HEK293 (cell line): ENCODE measurements at regions not wholly inside any gene's neighbourhood (a gene's known extent, or its start where the extent isn't known, plus 50 kb on each side); places are given as distances from the start of the nearest gene placed in this dataset.

Experiments
- CTCF ChIA-PET: fragments of 350-600 bp; formaldehyde crosslinking; extraction: SDS; loops from one replicate; lab custom pipeline; 2021; ENCODE audit warnings: antibody characterized with exemption; lab: Yijun Ruan, JAX
- POLR2A ChIA-PET: fragments of 300-600 bp; formaldehyde crosslinking; extraction: SDS; loops from one replicate; lab custom pipeline; 2020; ENCODE audit warnings: antibody characterized with exemption, inconsistent platforms; lab: Yijun Ruan, JAX
- H3K27ac ChIP-seq: fragments of 200-500 bp; sonication (Bioruptor generic); 2 replicates; pipeline ENCODE4 v1.5.1; 2014; ENCODE audit warnings: low read depth, low read length, control low read depth, inconsistent platforms; ENCODE audit errors: extremely low read depth
- H3K36me3 ChIP-seq, 2 experiments: fragments of 200-500 bp in 1 of 2; sonication (Bioruptor generic) in 1 of 2; 1 replicate in 1 of 2; 2 replicates in 1 of 2; pipeline ENCODE4 v1.5.1; 2014 to 2017; ENCODE audit warnings: inconsistent platforms in 2 of 2, low read length in 2 of 2; ENCODE audit not compliant: control insufficient read depth in 2 of 2, insufficient read depth in 1 of 2
- H3K4me1 ChIP-seq: fragments of 200-500 bp; sonication (Bioruptor generic); 2 replicates; pipeline ENCODE4 v1.5.1; 2014; ENCODE audit warnings: mild to moderate bottlenecking, low read length, inconsistent platforms; ENCODE audit not compliant: control insufficient read depth, insufficient read depth
- H3K4me3 ChIP-seq: 2 replicates; pipeline ENCODE4 v1.5.1; 2011; ENCODE audit warnings: low read depth, mild to moderate bottlenecking, control low read depth, low read length, moderate library complexity
- H3K9me3 ChIP-seq: fragments of 200-500 bp; sonication (Bioruptor generic); 2 replicates; pipeline ENCODE4 v1.5.1; 2014; ENCODE audit warnings: low read depth, low read length, inconsistent platforms; ENCODE audit not compliant: control insufficient read depth, insufficient read depth
- GLI2 ChIP-seq: fragments of 450-650 bp; formaldehyde crosslinking; IDR thresholded peaks from 2 replicates; pipeline ENCODE4; 2017; ENCODE audit warnings: missing biosample characterization, missing genetic modification characterization, low read depth, borderline replicate concordance
- HOXA7 ChIP-seq: sonication (generic); formaldehyde crosslinking; IDR thresholded peaks from 2 replicates; pipeline ENCODE4 v1.8.1; 2022; ENCODE audit warnings: missing genetic modification reagents, borderline replicate concordance
- KLF8 ChIP-seq: fragments of 450-650 bp; formaldehyde crosslinking; IDR thresholded peaks from 2 replicates; pipeline ENCODE4 v1.5.1; 2016; ENCODE audit warnings: missing biosample characterization, missing genetic modification characterization
- SCRT2 ChIP-seq: fragments of 450-650 bp; formaldehyde crosslinking; IDR thresholded peaks from 2 replicates; pipeline ENCODE4 v1.5.1; 2016; ENCODE audit warnings: missing biosample characterization, missing genetic modification characterization
- WT1 ChIP-seq: fragments of 450-650 bp; formaldehyde crosslinking; IDR thresholded peaks from 2 replicates; pipeline ENCODE4 v1.5.1; 2016; ENCODE audit warnings: missing biosample characterization, missing genetic modification characterization
- YY2 ChIP-seq: fragments of 450-650 bp; formaldehyde crosslinking; IDR thresholded peaks from 2 replicates; pipeline ENCODE4 v1.5.1; 2016; ENCODE audit warnings: missing biosample characterization, missing genetic modification characterization
- ZFP41 ChIP-seq: fragments of 450-650 bp; formaldehyde crosslinking; IDR thresholded peaks from 2 replicates; pipeline ENCODE4 v1.5.1; 2016; ENCODE audit warnings: missing biosample characterization, missing genetic modification characterization, borderline replicate concordance
- ZNF169 ChIP-seq: fragments of 450-650 bp; formaldehyde crosslinking; IDR thresholded peaks from 2 replicates; pipeline ENCODE4 v1.5.1; 2016; ENCODE audit warnings: missing biosample characterization, missing genetic modification characterization
- ZNF239 ChIP-seq: fragments of 450-650 bp; formaldehyde crosslinking; IDR thresholded peaks from 2 replicates; pipeline ENCODE4 v1.5.1; 2016; ENCODE audit warnings: missing biosample characterization, missing genetic modification characterization
- ZNF560 ChIP-seq: fragments of 450-650 bp; formaldehyde crosslinking; IDR thresholded peaks from 2 replicates; pipeline ENCODE4 v1.5.1; 2017; ENCODE audit warnings: missing biosample characterization, missing genetic modification characterization, borderline replicate concordance
- ZNF623 ChIP-seq: fragments of 450-650 bp; formaldehyde crosslinking; IDR thresholded peaks from 2 replicates; pipeline ENCODE4 v1.5.1; 2016; ENCODE audit warnings: missing biosample characterization, missing genetic modification characterization
- ZNF660 ChIP-seq: fragments of 450-650 bp; IDR thresholded peaks from 2 replicates; pipeline ENCODE4 v1.5.1; 2018; ENCODE audit warnings: missing biosample characterization, mild to moderate bottlenecking, missing genetic modification characterization
- ZNF677 ChIP-seq: fragments of 450-650 bp; IDR thresholded peaks from 2 replicates; pipeline ENCODE4 v1.5.0; 2018; ENCODE audit warnings: missing biosample characterization, mild to moderate bottlenecking, missing genetic modification characterization, moderate library complexity
- ZNF707 ChIP-seq: fragments of 450-650 bp; formaldehyde crosslinking; IDR thresholded peaks from 2 replicates; pipeline ENCODE4 v1.5.1; 2016; ENCODE audit warnings: missing biosample characterization, missing genetic modification characterization
- ZNF792 ChIP-seq: fragments of 450-650 bp; formaldehyde crosslinking; IDR thresholded peaks from 2 replicates; pipeline ENCODE4 v1.5.1; 2016; ENCODE audit warnings: missing biosample characterization, missing genetic modification characterization
- ZSCAN30 ChIP-seq: fragments of 450-650 bp; IDR thresholded peaks from 2 replicates; pipeline ENCODE4 v1.5.1; 2018; ENCODE audit warnings: missing biosample characterization, mild to moderate bottlenecking, missing genetic modification characterization, moderate library complexity
- TF ChIP-seq, protein P1 (sequence below): fragments of 450-650 bp; formaldehyde crosslinking; IDR thresholded peaks from 2 replicates; pipeline ENCODE4 v1.5.1; 2016; ENCODE audit warnings: missing biosample characterization, missing genetic modification characterization, borderline replicate concordance
- TF ChIP-seq, protein P2 (sequence below): fragments of 450-650 bp; formaldehyde crosslinking; IDR thresholded peaks from 2 replicates; pipeline ENCODE4 v1.5.1; 2016; ENCODE audit warnings: missing biosample characterization, missing genetic modification characterization, low read depth
- TF ChIP-seq, protein P3 (sequence below): fragments of 450-650 bp; formaldehyde crosslinking; IDR thresholded peaks from 2 replicates; pipeline ENCODE4 v1.5.1; 2016; ENCODE audit warnings: missing biosample characterization, missing genetic modification characterization

DNA sequence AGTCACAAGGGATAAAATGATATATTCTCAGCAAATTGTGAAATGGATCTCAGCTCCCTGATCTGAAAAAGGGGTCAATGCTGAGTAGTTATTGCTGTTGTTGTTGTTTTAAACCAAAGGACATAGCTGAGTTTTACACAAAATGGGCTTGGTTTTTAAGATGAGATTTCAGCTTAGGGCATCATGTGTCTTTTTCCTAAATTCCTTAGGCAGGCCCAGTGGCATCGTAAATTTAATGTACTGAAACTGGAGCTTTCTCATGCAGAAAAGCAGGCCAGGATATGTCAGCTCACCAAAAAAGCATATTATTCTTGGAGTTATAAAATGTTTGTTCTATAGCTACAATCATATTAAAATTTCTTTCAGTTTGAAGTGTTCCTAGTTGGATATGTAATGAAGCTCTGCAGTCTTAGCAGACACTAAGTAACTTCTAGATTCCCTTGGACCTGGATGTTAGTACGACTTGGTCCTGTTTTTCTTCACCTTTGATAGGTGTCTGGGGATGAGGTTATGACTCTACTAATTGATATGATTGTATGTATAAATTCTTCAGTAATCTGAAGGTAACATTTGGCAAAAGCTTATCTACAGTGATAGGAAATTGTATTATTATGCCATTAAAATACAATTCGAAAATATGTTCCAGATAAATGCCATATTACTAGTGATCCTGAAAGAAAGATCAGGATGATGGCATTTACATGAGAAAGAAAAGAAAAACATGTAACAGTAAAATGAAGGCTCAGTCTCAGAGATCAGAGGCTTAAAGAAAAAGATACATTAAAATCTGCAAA, 663.3 kb downstream of the RFPL4B start (continued):
- TF ChIP-seq, protein P1, sequence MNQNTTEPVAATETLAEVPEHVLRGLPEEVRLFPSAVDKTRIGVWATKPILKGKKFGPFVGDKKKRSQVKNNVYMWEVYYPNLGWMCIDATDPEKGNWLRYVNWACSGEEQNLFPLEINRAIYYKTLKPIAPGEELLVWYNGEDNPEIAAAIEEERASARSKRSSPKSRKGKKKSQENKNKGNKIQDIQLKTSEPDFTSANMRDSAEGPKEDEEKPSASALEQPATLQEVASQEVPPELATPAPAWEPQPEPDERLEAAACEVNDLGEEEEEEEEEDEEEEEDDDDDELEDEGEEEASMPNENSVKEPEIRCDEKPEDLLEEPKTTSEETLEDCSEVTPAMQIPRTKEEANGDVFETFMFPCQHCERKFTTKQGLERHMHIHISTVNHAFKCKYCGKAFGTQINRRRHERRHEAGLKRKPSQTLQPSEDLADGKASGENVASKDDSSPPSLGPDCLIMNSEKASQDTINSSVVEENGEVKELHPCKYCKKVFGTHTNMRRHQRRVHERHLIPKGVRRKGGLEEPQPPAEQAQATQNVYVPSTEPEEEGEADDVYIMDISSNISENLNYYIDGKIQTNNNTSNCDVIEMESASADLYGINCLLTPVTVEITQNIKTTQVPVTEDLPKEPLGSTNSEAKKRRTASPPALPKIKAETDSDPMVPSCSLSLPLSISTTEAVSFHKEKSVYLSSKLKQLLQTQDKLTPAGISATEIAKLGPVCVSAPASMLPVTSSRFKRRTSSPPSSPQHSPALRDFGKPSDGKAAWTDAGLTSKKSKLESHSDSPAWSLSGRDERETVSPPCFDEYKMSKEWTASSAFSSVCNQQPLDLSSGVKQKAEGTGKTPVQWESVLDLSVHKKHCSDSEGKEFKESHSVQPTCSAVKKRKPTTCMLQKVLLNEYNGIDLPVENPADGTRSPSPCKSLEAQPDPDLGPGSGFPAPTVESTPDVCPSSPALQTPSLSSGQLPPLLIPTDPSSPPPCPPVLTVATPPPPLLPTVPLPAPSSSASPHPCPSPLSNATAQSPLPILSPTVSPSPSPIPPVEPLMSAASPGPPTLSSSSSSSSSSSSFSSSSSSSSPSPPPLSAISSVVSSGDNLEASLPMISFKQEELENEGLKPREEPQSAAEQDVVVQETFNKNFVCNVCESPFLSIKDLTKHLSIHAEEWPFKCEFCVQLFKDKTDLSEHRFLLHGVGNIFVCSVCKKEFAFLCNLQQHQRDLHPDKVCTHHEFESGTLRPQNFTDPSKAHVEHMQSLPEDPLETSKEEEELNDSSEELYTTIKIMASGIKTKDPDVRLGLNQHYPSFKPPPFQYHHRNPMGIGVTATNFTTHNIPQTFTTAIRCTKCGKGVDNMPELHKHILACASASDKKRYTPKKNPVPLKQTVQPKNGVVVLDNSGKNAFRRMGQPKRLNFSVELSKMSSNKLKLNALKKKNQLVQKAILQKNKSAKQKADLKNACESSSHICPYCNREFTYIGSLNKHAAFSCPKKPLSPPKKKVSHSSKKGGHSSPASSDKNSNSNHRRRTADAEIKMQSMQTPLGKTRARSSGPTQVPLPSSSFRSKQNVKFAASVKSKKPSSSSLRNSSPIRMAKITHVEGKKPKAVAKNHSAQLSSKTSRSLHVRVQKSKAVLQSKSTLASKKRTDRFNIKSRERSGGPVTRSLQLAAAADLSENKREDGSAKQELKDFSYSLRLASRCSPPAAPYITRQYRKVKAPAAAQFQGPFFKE: no peak
- no peak for TF ChIP-seq YY2
- TF ChIP-seq ZNF239 (tag by site-specific recombination): no peak
- TF ChIP-seq ZNF660 (tag by site-specific recombination): no peak
- TF ChIP-seq WT1 (tag by site-specific recombination): no peak
- TF ChIP-seq, all 188 proteins: peak for 0

DNA sequence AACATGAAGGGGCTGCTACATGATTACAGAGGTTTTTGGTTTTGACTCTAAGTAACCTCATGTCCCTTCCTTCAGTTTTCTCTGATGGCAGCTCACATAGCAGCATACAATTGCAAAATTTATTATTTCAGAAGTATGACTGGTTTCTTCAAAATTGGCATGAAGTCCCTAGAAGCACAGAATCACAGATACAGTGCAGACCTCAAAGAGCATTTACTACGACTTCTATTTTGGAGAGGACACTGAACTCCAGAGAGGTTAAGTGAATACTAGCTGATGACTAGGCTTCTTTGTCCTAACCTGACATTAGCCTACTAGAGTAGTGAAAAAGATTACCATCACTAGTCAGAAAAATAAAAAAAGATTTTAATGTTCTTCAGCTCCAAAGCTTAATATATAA, 664.3 kb downstream of the RFPL4B start:
- Histone ChIP-seq H3K36me3 (no peaks in the 10 kb centered on the region), H3K27ac (no peak overlapping the region), H3K4me1 (no peaks in the 10 kb centered on the region), H3K4me3 (no peak overlapping the region), H3K9me3 (no peaks in the 10 kb centered on the region)
- TF ChIP-seq ZFP41 (tag by site-specific recombination) (no peak), SCRT2 (tag by site-specific recombination) (no peak), GLI2 (no peak), HOXA7 (CRISPR knock-in tag) (no peak), ZSCAN30 (tag by site-specific recombination) (no peak), ZNF792 (no peak), ZNF560 (tag by site-specific recombination) (no peak), KLF8 (no peak), ZNF707 (no peak), ZNF169 (tag by site-specific recombination) (no peak), ZNF677 (no peak), ZNF623 (no peak)
- TF ChIP-seq, protein P2, sequence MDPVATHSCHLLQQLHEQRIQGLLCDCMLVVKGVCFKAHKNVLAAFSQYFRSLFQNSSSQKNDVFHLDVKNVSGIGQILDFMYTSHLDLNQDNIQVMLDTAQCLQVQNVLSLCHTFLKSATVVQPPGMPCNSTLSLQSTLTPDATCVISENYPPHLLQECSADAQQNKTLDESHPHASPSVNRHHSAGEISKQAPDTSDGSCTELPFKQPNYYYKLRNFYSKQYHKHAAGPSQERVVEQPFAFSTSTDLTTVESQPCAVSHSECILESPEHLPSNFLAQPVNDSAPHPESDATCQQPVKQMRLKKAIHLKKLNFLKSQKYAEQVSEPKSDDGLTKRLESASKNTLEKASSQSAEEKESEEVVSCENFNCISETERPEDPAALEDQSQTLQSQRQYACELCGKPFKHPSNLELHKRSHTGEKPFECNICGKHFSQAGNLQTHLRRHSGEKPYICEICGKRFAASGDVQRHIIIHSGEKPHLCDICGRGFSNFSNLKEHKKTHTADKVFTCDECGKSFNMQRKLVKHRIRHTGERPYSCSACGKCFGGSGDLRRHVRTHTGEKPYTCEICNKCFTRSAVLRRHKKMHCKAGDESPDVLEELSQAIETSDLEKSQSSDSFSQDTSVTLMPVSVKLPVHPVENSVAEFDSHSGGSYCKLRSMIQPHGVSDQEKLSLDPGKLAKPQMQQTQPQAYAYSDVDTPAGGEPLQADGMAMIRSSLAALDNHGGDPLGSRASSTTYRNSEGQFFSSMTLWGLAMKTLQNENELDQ (tag by site-specific recombination): no peak
- TF ChIP-seq, protein P3, sequence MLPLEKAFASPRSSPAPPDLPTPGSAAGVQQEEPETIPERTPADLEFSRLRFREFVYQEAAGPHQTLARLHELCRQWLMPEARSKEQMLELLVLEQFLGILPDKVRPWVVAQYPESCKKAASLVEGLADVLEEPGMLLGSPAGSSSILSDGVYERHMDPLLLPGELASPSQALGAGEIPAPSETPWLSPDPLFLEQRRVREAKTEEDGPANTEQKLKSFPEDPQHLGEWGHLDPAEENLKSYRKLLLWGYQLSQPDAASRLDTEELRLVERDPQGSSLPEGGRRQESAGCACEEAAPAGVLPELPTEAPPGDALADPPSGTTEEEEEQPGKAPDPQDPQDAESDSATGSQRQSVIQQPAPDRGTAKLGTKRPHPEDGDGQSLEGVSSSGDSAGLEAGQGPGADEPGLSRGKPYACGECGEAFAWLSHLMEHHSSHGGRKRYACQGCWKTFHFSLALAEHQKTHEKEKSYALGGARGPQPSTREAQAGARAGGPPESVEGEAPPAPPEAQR (tag by site-specific recombination): no peak
- POLR2A ChIA-PET: no interaction called here
- CTCF ChIA-PET: interaction anchor here (0.7 to 1.1 kb wide), 2 partner anchors 227 to 603 kb away, joined by 3 to 4 read pairs; no protein-coding TSS in a partner anchor
